Occipital lobe (tissue), 1 donor: ENCODE measurements at regions not wholly inside any gene's neighbourhood (a gene's known extent, or its start where the extent isn't known, plus 50 kb on each side); places are given as distances from the start of the nearest gene placed in this dataset.
"Not testable (repeated sequence)": the region's sequence is repeated elsewhere in the genome, so short reads cannot be mapped to it uniquely, and the experiment has no call there.

Experiments
- DNase-seq: peaks from one replicate; lab custom pipeline; 2025; lab: John Stamatoyannopoulos, UW

DNA sequence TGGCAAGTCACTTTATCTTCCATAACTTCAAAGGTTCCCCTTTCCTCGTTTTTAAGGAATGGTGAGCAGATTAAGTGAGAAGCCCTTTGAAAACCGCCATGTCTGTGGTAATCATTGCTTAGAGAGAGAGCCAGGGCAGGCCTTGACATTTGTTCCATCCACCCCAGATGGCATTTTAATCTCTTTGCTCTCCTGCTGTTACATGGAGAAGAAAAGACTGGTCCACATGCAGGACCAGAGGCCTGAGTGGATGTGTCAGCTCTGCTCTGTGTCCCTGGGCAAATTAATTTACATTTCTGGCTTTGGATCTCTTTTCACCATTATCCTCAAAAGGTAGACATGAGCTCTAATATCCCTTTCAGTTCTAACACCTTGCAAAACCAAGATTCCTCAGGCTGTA is 157.3 kb upstream of the LPP start:
- DNase-seq: no peak

DNA sequence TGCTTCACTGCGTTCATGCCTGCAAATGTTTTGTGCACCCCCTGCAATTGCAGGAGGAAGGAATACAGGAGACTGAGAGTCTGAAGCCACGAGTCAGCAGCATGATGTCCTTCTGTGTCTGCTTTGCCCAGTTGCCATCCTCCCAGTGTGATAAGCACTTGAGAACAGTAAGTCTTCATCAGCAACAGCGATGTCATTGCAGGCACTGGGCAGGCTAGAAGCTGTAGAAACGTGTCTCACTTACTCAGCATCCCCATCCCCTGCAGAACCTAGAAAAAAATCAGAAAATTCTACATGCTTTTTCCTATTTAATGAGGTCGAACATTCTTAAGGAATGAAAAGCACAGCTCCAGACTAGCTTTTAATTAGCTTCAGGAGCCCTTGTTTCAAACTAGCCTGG is 156.5 kb upstream of the LPP start:
- no peak for DNase-seq

DNA sequence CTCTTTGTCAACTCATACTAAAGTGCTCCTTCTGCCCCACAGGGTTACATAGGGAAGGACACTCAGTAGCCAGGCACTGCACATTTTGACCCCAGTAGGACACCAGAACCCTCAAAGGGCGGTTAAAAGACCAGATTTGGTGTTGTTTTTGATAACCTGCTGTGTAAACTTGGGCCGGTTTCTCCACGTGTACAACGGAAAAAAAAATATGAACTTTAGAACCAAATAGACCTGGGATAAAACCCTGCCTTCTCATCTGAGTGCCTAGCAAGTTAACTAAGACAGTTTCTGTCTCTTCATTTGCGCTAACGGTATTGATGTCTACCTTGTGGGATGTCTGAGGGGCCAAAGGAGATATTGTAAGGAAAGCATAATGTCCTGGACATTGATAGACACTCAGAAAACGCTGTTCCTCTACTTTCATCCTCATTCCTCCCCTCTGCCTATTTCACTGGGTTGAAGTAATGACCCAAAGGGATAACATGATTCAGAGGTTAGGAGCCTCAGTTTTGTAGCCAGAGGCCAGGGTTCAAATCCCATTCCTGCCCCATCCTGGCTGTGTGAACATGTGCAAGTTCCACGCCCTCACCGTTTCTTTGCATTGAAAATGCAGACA is 155.9 kb upstream of the LPP start:
- no peak for DNase-seq

DNA sequence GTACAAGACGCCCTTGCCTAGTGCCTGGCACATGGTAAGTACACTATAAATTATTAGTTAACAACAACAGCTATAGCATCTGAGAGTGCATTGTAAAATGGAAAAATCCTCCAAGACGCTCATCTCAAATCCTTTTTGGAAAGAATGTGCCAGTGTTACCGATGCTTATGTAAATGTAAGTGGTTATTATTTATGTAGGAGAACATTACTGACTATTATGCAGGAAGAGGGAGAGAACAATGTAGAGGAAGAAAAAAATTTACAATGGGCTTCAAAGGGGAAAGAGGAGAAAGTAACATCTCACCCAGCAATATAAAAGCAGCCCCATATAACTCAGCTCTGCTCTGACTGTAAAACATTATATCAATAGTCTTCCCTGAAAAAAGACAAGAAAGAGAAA is 155.3 kb upstream of the LPP start:
- DNase-seq: no peak

DNA sequence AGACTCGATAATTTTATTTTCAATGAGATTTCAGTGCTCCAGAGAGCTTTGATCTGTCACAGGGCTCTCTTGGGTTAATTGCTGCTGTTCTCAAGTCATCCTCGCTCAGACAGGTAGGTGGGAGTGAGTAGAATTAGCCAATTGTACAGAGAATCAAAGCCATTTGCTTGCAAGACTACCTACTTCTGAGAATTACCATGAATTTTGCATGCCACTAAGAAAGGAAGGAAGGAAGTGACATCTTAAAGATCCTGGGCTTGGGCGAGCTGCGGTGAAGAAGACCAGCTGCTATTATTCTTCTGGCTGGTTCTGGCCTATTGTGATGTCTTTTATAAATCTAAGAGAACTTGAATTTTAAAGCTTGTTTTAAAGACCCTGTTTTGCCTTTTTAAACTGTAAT is 154.1 kb upstream of the LPP start:
- DNase-seq: no peak

DNA sequence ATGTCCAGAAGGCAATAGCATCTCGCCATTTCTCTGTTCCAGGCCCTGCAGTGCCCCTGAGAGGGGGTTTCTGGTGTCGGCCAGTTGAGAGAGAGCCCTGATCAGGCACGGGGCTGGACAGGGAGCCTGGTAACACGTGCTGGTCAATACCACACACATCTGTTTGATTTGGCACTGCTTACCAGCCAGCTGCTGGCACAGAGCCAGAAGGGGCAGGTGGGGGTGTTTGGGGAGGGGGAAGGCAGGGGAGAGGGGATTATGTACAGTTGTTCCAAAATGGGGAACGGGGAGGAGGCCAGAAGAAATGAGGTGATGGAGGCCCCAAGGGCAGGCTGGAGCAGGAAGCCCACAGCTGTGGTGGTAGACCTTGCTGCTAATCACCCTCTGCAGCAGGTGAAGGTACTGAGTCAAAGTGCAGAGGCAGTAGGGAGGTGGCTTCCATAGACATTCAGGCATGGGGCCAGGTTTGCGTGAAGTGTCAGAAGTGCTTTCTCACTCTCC is 153.5 kb upstream of the LPP start:
- DNase-seq: no peak

DNA sequence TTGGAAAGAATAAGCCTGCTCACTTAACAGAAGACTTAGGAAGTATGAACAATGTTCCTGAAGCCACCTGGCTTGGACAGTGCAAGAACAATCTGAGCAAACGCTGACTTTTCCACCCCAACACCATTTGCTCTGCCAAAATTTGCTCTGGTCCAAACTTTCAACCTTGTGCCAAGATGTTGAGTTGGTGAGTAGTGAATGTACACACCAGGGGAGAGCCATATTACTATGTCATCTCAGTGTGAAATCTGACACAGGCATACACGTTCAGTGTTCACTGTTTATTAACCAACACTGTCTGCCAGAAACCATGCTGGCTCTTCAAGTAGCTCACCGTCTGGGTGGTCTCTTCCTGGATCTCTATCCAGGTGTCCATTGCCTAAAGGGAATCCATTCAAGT is 152.9 kb upstream of the LPP start:
- no peak for DNase-seq

DNA sequence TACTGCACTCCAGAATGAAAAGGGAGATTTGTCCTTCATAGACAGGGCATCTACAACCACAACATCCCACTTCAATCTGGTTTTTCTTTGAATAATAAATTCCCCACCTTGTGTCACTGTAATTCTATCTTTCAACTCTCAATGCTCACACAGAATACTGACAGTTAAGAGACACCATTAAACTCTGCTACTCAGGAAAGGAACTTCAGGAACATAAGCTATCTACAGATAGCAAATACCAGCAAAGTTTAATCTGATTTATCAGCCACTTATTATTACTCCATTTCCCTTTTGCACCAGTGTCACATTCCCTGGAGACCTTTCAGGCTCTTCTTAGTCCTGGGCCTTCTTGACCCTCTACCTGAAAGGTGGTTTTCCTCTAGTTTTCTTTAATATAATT is 152.0 kb upstream of the LPP start:
- DNase-seq: no peak

DNA sequence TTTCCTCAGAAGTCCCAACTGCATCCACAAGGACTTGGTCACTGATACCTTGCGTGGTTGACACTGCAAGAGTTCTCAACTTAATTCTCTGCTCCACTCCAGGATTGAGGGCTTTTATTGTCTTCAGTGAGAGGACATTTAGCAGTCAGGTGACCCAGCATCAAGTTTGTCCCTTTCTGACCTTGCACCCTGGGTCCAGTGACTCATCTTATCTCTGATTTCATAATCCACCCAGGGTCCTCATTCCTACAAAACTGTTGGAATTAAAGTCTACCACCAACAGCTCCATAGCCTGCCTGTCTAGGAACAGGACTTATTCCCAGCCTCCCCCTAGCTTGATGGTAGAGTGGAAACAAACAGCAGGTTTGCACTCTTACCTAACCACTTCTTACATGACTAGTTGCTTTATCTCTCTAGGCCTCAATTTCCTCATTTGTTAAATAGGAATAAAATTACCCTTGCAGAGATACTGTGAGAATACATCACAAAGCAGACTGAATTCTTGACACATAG is 151.3 kb upstream of the LPP start:
- DNase-seq: no peak

DNA sequence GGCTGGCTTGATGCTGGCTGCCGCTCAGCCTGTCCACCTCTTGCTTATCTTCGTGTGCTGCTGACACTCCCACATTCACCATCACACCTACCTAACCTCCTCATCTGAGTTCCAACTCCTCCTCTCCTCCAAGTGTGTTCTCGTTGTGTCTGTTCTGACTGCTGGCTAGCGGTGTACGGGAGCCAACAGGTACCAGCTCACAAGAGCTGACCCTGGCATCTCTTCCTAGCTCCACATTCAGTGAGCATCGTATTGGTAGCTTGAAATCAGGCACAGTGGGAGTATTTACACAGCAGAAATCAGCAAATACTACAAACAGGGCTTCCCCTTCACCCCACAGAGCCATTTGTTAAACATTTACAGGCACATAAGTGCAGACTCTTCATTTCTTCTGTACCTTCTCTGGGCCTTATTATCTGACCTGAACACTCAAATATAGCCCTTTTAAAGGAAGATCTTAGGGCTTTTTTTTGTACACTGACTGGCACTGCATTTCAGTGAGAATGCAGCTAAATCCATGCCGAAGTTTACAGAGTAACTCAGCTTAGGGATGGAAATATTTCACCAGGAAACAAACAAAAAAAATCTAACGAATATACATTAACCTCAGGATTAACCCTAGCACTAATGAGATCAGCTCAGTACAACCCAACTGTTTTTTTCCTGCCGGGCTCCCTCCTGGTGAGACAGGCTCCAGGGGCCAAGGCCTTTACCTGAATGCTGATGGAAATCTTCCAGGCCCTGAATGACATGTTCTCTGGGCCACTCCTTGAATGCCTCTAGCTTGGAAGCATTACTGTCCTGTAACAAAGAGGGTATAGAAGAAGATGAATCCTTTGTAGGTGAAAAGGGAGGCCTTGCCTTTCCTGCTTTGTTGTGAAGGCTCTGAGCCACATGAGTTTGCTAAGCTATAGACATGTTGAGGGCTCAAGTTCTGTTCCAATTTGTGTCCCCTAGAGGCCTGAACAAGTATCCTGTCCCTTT is 150.5 kb upstream of the LPP start:
- DNase-seq: no peak

DNA sequence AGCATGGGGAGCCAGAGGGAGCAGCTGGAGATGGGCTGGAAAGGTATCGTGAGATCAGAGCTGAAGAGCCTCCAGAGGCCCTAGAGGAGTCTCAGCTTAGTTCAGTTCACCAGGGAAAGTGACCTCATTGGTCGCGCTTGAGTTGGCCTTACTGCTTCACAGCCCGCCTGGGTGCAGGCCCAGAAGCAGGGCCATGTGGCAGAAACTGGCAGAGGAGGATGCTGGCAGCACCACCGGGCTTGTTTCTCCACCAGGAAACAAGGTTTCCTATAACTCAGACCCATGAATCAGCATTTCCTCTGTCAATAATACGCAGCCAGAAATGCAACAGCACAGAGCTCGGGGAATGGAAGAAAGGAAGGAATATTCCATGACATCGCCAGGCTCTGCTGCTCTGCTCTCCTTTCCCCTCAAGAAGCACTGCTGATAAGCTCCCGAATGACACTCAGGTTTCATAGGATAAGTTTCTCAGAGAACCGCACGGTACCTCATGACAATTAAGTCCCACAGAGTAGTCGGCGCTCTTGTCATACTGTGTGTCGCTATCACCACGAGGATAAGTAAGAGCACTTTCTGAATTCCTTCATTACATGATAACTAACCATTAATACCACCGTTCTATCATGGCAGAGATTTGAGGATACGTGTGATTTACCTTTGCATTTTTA is 147.1 kb upstream of the LPP start:
- DNase-seq: no peak

DNA sequence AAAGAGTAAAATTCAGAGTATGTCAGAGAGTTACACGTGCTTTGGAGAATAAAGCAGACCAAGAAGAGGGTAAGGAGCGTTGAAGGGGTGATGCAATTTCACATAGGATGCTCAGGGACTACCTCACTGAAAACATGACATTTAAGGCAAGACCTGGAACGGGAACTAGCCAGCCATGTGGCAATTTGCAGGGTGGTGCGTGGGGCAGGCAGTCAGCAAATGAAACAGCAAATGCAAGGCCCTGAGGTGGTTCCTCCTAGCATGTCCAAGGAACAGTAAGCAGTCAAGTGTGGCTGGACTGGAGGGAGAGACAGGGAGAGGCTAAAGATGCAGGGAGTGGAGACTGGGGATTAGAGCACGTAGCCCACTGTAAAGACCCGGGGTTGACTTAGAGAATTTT is 146.1 kb upstream of the LPP start:
- no peak for DNase-seq

DNA sequence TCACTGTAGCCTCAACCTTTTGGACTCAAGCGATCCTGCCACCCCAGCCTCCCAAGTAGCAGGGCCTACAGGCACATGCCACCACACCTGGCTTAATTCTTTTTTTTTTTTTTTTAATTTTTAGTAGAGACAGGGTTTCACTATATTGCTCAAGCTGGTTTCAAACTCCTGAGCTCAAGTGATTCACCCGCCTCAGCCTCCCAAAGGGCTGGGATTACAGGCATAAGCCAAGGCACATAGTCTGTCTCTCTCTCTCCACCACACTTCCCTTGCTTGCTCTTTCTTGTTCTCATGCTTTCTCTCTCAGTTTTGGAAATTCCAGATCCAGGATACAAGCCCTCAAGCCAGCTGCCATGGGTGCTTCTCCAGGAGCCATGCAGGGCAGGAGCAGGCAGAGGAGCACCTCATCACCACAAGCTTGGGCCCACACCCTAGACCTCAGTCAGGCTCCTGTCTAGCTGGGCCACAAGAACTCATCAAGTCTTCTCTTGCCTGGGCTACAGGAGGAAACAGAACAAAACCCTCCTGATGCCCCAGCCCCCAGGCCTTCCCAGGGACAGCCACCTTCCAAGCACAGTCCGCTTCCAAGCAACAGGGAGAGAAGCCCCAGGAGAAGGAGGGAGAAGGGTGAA is 145.3 kb upstream of the LPP start:
- DNase-seq: no peak

DNA sequence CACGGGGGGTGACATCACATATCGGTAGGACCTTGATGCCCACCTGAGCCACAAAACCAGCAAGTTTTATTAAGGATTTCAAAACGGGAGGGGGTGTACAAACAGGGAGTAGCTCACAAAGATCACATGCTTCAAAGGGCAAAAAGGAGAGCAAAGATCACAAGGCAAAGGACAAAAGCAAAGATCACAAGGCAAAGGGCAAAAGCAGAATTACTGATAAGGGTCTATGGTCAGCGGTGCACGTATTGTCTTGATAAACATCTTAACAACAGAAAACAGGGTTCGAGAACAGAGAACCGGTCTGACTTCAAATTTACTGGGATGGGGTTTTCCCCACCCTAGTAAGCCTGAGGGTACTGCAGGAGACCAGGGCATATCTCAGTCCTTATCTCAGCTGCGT is 143.5 kb upstream of the LPP start:
- DNase-seq: no peak

DNA sequence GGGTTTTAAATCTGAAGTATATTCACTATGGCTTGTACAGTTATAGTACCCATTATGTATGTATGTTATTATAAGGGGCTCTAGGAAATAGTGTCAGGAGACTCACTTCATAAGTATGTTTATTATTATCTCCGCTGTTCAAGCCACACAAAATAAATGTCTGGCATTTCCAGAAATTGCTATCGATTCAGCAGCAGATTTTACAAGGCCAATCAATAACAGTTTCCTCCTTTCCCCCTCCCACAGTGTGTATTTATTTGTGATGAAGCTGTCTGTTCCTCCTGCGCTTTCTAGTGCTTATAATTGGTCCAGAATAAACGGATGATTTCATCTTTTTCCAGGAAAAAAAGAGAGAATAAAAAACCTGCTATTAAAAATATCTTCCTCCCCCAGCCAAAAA is 134.2 kb upstream of the LPP start:
- DNase-seq: no peak

DNA sequence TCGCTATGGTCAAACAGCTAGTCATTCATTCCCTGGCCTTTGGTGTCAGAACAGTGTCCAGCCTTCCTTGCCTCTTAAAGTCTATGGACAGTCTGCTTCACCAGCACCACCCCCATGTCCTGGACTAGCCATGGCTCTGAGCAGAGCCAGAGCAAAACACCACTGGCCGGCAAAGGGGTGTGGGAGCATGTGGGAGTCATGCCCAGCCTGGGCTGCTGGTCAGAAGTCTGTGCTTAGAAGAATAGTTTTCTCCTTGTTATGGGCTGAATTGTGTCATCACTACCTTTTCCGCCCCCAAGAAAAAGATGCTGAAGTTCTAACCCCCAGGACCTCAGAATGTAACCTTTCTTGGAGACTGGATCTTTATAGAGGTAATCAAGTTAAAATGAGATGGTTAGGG is 132.9 kb upstream of the LPP start:
- DNase-seq: no peak

DNA sequence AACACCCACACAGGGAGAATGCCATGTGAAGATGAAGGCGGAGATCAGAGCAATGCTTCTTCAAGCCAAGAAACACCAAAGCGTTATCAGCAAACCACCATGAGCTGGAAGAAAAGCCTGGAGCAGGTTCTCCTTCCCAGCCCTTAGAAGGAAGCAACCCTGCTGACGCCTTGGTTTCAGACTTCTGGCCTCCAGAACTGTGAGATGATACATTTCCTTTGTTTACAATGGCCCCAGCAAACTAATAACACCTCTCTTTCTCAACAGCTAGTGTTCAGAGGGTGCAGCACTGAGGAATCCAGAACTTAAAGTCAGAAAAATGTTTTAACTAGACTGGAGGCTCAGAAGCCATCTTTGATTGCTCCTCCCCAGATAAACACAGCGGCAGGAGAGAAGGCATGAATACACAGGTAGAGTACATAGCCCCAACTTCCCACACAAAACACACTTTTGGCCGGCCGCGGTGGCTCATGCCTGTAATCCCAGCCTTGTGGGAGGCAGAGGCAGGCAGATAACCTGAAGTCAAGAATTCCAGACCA is 132.4 kb upstream of the LPP start:
- no peak for DNase-seq

DNA sequence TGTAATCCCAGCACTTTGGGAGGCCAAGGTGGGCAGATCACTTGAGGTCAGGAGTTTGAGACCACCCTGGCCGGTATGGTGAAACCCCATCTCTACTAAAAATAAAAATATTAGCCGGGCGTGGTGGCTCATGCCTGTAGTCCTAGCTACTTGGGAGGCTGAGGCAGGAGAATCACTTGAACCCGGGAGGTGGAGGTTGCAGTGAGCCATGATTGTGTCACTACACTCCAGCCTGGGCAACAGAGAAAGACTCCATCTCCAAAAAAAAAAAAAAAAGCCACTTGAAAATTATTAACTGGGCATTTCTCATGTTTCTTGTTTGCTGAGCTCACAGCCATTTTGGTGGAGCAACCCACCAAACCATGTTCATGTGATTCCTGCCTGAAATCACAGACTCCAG is 131.1 kb upstream of the LPP start:
- DNase-seq: not testable (repeated sequence)

DNA sequence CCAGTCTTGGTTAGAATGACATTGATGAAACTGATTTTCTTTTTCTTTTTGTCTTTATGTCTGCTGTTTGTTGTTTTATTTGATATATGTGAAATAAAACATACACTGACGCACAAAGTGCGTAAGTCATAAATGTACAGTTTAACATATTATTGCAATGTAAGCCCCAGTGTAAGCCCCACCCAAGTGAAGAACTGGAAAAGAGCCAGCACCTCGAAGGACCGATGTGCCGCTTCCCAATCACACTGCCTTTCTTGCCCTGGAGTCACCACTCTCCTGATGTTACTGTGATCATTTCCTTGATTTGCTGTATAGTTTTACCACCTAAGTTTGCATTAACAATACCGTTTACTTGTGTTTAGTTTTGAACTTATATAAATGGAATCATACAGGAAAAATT is 128.4 kb upstream of the LPP start:
- DNase-seq: no peak

DNA sequence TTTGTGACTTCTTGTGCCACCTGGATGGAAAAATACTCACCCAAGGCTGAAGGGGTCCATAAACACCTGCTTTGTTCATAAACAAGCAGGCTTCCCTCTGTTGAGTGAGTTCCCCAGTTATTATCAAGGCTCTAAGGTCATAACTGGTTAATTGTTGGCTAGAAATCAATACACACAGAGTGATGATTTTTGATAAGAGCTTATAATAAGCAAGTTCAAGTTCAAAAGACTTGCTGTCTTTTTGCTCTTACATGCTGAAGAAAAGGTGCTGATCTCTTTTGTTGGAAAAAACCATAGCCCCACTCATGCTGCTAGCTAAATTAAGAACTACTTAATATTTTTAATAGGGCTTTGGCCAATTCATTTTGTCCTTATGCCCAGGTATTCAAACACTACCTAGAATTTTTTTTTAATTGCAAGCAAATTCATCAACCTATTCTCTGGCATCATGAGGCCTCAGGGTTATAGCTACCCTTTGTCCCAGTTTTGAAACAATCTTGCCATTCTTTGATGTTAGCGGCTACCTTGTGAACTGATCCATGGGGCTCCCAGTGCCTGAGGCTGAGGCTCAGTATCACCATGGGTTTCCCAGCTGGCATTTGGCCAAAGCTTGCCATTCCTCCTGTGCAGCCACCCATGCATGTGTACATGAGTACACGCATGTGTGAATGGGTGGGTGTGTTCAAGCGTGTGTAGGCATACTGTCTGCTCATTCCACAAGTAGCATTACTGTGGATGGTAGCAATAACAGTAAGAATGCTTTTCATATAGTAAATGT is 127.6 kb upstream of the LPP start:
- no peak for DNase-seq

DNA sequence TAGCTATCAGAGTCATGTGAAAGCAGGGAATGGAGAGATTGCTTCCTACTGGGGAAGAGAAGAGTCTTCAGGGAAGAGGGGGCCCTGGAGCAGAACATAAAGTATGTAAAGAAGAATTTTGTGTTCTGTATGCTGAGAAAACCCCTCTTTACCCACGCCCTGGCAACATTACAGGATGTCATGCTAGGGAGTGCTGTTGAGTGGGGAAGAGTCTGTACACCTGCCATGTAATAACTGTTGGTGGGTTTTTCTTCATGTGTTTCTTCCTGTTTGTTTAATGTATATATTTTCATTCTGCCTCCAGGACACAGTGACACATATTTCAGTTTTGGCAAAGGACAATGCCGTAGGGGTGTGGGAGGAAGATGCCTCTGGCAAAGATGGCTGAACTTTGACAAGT is 122.8 kb upstream of the LPP start:
- DNase-seq: no peak
